Osteoblast (primary cell): ENCODE measurements at regions not wholly inside any gene's neighbourhood (a gene's known extent, or its start where the extent isn't known, plus 50 kb on each side); places are given as distances from the start of the nearest gene placed in this dataset.
"Not testable (repeated sequence)": the region's sequence is repeated elsewhere in the genome, so short reads cannot be mapped to it uniquely, and the experiment has no call there.

Experiments
- DNase-seq: peaks from one replicate; pipeline ENCODE4 v3.0.0; 2011; ENCODE audit warnings: low spot score, mixed read lengths; ENCODE audit not compliant: insufficient read length; ENCODE audit errors: missing footprints
- H2AFZ ChIP-seq: 2 replicates; pipeline ENCODE4 v1.6.0; 2011; ENCODE audit warnings: mild to moderate bottlenecking, low read length
- H3K27ac ChIP-seq: 2 replicates; pipeline ENCODE4 v1.5.1; 2011; ENCODE audit warnings: mild to moderate bottlenecking, low read depth, low read length, moderate library complexity
- H3K27me3 ChIP-seq: 2 replicates; pipeline ENCODE4 v1.6.0; 2012; ENCODE audit warnings: mild to moderate bottlenecking, control low read depth, inconsistent platforms, low read length, moderate library complexity; ENCODE audit not compliant: insufficient read depth
- H3K36me3 ChIP-seq: 2 replicates; pipeline ENCODE4 v1.5.1; 2011; ENCODE audit warnings: mild to moderate bottlenecking, low read length, control low read depth, moderate library complexity; ENCODE audit not compliant: insufficient read depth
- H3K4me1 ChIP-seq: 2 replicates; pipeline ENCODE4 v1.5.1; 2011; ENCODE audit warnings: mild to moderate bottlenecking, low read length, control low read depth, moderate library complexity; ENCODE audit not compliant: insufficient read depth
- H3K4me2 ChIP-seq: 2 replicates; pipeline ENCODE4 v1.6.0; 2011; ENCODE audit warnings: mild to moderate bottlenecking, low read length; ENCODE audit not compliant: insufficient read depth
- H3K4me3 ChIP-seq: fragments of 200-600 bp; sonication (generic); 3 replicates; pipeline ENCODE4 v1.5.1; 2012; ENCODE audit warnings: mild to moderate bottlenecking, low read length, inconsistent platforms; ENCODE audit not compliant: insufficient read depth
- H3K79me2 ChIP-seq: 2 replicates; pipeline ENCODE4 v1.6.0; 2012; ENCODE audit warnings: mild to moderate bottlenecking, low read length, control low read depth, inconsistent platforms; ENCODE audit not compliant: insufficient read depth
- H3K9me3 ChIP-seq: 2 replicates; pipeline ENCODE4 v1.5.1; 2011; ENCODE audit warnings: low read depth, low read length, control low read depth
- H4K20me1 ChIP-seq: 2 replicates; pipeline ENCODE4 v1.6.0; 2012; ENCODE audit warnings: mild to moderate bottlenecking, low read length, control low read depth; ENCODE audit not compliant: insufficient read depth
- TF ChIP-seq, protein P1 (sequence below): IDR thresholded peaks from 2 replicates; pipeline ENCODE4 v1.5.1; 2011; ENCODE audit warnings: mild to moderate bottlenecking, low read depth, low read length, moderate library complexity; ENCODE audit errors: extremely low read depth

DNA sequence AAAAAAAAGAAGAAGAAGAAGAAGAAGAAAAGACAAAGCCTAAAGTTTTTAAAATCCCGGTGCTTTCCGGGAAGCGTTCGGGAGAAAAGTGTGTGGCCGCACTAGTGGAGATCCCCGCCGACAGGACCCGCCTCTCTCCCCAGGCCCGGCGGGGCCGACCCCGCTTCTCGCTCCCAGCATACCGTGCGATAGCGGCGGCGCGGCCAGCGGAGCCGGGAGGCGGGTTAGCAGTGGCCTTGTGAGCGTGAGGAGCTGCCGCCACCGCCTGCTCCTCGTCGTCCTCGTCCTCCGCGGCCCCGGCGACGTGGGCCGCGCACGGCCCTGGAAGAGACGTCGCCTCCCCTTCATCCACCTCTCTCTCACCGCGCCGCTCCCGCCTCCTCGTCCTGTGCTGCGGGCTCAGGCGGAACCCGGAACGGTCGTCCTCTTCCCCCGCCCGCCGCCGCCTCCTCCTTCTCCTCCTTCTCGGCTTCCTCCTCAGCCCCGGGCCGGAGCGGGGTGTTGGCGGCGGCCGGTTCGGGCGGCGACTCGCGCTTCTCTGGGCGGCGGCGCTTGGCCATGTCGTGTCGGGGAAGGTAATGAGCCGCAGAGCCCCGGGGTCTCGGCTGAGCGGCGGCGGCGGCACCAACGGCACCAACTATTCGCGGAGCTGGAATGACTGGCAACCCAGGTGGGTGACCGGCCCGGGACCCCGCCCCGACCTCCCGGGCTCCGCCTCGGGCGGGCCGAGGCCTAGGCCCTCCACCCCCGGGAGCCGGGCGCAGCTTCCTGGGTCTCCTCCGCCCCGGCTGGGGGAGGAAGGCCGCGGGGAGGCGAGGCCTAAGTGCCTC is 62.6 kb upstream of the CDR2 start:
- peak; percentile 76 for DNase-seq

DNA sequence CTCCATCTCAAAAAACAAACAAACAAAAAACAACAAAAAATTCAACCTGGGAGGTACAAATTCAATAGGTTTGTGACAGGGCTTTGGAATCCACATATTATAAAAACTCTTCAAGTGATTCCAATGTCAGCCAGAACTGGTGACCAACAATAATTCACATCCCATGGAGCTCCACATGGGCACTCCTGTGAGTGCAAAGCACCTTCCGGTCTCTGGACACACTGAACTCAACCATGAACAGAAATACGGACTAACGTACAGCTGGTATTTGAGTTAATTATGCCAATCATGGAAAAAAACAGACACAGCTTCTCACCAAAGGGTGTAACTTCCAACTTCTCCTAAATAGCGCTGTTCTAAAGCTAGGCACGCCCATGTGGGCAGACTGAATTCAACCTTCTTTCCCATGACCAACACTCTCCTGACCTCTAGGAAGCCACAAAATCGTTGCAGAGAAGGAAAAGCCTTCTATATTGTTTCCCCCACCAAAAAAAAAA is 62.0 kb upstream of the CDR2 start:
- peak overlapping the region; percentile 66 for H3K27ac ChIP-seq
- not testable (repeated sequence) for DNase-seq, H3K4me1 ChIP-seq, H3K9me3 ChIP-seq, H4K20me1 ChIP-seq, H3K36me3 ChIP-seq, H3K79me2 ChIP-seq, H3K27me3 ChIP-seq
- H3K4me2 ChIP-seq: peak overlapping the region; percentile 71
- H3K4me3 ChIP-seq: peak overlapping the region; percentile 80
- H2AFZ ChIP-seq: peak overlapping the region; percentile 82

More for the DNA sequence above, 62.6 kb upstream of the CDR2 start:
- H3K4me3 ChIP-seq: peak overlapping the region; percentile 80
- not testable (repeated sequence) for H3K36me3 ChIP-seq, H4K20me1 ChIP-seq, H3K27me3 ChIP-seq, H3K9me3 ChIP-seq, H3K4me1 ChIP-seq, H3K79me2 ChIP-seq
- peak overlapping the region; percentile 66 for H3K27ac ChIP-seq
- peak overlapping the region; percentile 82 for H2AFZ ChIP-seq
- peak overlapping the region; percentile 71 for H3K4me2 ChIP-seq

DNA sequence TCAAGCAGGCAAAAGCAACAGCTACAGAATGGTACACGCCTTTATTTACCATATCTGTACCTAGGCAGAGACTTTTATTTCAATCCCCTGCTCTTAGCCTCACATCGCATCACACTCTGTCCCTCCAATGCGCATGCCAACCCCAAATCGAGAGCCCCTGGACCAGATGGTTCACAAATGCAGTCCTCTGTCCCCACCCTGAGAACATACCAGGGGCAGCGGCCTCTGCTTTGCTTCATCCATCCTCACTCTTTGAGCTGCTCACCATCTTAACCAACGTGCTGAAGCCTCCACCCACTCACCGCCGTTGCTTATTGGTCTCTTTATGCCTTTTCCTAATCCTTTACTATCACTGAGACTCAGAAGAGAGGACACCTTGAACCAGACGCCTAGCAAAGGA is 56.9 kb upstream of the CDR2 start:
- not testable (repeated sequence) for DNase-seq, H3K27me3 ChIP-seq, H3K9me3 ChIP-seq, H4K20me1 ChIP-seq, H3K4me3 ChIP-seq, H3K36me3 ChIP-seq, H3K79me2 ChIP-seq, H3K4me2 ChIP-seq, H3K27ac ChIP-seq, H2AFZ ChIP-seq, H3K4me1 ChIP-seq

DNA sequence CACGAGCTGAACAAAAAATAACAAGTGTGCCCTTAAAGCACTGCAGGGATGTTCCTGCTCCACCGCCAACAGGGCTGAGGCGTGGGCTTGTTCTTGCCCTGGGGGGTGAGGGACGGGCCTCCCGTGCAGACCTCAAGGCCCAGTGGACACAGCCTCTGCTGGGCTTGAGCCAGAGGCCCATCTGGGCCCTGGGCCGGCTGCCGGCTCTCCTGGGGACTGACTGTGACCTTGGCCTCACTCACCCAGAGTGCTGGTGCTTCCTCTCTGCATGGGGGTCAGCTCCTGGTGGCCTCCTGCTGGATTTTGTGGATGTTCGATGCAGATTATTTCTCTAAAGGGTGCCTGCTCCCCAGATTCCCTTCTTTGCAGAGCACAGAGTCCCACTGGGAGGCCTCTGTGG is 54.2 kb upstream of the CDR2 start:
- H4K20me1 ChIP-seq: no peaks in the 10 kb centered on the region
- peaks cover 16% of the 10 kb centered on the region for H3K4me1 ChIP-seq
- no peaks in the 10 kb centered on the region for H3K9me3 ChIP-seq
- no peak overlapping the region for H3K27ac ChIP-seq
- TF ChIP-seq, protein P1, sequence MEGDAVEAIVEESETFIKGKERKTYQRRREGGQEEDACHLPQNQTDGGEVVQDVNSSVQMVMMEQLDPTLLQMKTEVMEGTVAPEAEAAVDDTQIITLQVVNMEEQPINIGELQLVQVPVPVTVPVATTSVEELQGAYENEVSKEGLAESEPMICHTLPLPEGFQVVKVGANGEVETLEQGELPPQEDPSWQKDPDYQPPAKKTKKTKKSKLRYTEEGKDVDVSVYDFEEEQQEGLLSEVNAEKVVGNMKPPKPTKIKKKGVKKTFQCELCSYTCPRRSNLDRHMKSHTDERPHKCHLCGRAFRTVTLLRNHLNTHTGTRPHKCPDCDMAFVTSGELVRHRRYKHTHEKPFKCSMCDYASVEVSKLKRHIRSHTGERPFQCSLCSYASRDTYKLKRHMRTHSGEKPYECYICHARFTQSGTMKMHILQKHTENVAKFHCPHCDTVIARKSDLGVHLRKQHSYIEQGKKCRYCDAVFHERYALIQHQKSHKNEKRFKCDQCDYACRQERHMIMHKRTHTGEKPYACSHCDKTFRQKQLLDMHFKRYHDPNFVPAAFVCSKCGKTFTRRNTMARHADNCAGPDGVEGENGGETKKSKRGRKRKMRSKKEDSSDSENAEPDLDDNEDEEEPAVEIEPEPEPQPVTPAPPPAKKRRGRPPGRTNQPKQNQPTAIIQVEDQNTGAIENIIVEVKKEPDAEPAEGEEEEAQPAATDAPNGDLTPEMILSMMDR: no peak
- H3K36me3 ChIP-seq: peaks cover 12% of the 10 kb centered on the region
- no peak overlapping the region for H3K4me2 ChIP-seq
- H2AFZ ChIP-seq: no peak overlapping the region
- no peak for DNase-seq
- H3K27me3 ChIP-seq: no peaks in the 10 kb centered on the region
- H3K79me2 ChIP-seq: peaks cover 2% of the 10 kb centered on the region
- H3K4me3 ChIP-seq: no peak overlapping the region

DNA sequence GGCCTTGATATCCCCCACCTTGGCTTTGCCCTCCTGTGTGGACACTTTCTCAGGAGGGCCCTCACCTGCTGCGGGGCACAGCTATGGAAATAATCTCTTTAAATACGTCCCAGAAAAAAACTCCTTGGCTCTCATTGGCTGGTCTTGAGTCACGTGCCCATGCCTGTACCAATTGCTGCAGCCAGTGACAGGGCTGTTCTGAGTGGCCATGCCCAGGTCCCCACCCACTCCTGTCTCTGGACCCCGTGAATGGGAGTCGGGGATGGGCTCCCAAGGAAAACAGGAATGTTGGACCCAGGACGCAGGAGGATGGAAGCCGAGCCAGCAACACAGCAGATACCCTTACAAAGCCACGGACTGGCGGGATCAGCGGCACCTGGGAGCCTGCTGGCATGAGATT is 53.1 kb upstream of the CDR2 start:
- Histone ChIP-seq H3K9me3 (no peaks in the 10 kb centered on the region), H3K4me1 (peaks cover 16% of the 10 kb centered on the region), H3K27ac (no peak overlapping the region), H3K27me3 (no peaks in the 10 kb centered on the region), H3K79me2 (peaks cover 2% of the 10 kb centered on the region), H3K4me2 (no peak overlapping the region), H3K36me3 (peaks cover 12% of the 10 kb centered on the region), H2AFZ (no peak overlapping the region), H4K20me1 (no peaks in the 10 kb centered on the region), H3K4me3 (no peak overlapping the region)
- TF ChIP-seq, protein P1: no peak
- DNase-seq: no peak
